Natural killer cell (primary cell): ENCODE measurements at regions not wholly inside any gene's neighbourhood (a gene's known extent, or its start where the extent isn't known, plus 50 kb on each side); places are given as distances from the start of the nearest gene placed in this dataset.

Source experiments
- ATAC-seq, 3 donors: fragments of 150-1000 bp in 2 of 3; fragments of 200-7000 bp in 1 of 3; cut with Tn5 transposase; 1 replicate in 1 of 3; 2 replicates in 2 of 3; pipeline ENCODE4 v1.10.0; 2021; ENCODE audit warnings: mild to moderate bottlenecking in 2 of 3, moderate library complexity in 2 of 3
- DNase-seq, 2 donors: peaks; one replicate each; pipeline versions ENCODE4 v3.0.0 to v3.0.0-alpha.2; 2013 to 2021; ENCODE audit warnings: mixed read lengths in 1 of 2
- H3K27ac ChIP-seq: one replicate; pipeline ENCODE4 v1.5.1; 2013; ENCODE audit warnings: mild to moderate bottlenecking, low read length
- H3K27me3 ChIP-seq: one replicate; pipeline ENCODE4 v1.6.1; 2013; ENCODE audit warnings: low read length; ENCODE audit not compliant: control insufficient read depth, insufficient read depth
- H3K36me3 ChIP-seq: one replicate; pipeline ENCODE4 v1.6.1; 2013; ENCODE audit warnings: low read length; ENCODE audit not compliant: control insufficient read depth, insufficient read depth
- H3K4me1 ChIP-seq: one replicate; pipeline ENCODE4 v1.6.1; 2013; ENCODE audit warnings: low read length; ENCODE audit not compliant: control insufficient read depth, insufficient read depth
- H3K4me3 ChIP-seq: one replicate; pipeline ENCODE4 v1.5.1; 2013; ENCODE audit warnings: low read length
- H3K9me3 ChIP-seq: one replicate; pipeline ENCODE4 v1.6.1; 2013; ENCODE audit warnings: low read length; ENCODE audit not compliant: control insufficient read depth, insufficient read depth
- H3K27ac Mint-ChIP-seq, 2 donors: one replicate each; pipeline ENCODE4 v1.8.0; 2022; ENCODE audit warnings: mild to moderate bottlenecking in 2 of 2, mixed read lengths in 2 of 2, moderate library complexity in 1 of 2
- H3K27me3 Mint-ChIP-seq, 2 donors: one replicate each; pipeline ENCODE4 v1.8.0; 2022; ENCODE audit warnings: low read depth in 2 of 2, mixed read lengths in 2 of 2
- H3K36me3 Mint-ChIP-seq: one replicate; pipeline ENCODE4 v1.8.0; 2022; ENCODE audit warnings: mixed read lengths
- H3K4me1 Mint-ChIP-seq, 2 donors: one replicate each; pipeline ENCODE4 v1.8.0; 2022; ENCODE audit warnings: mixed read lengths in 2 of 2
- H3K4me3 Mint-ChIP-seq: one replicate; pipeline ENCODE4 v1.8.0; 2022; ENCODE audit warnings: mild to moderate bottlenecking, moderate library complexity, mixed read lengths
- H3K9me3 Mint-ChIP-seq, 2 donors: one replicate each; pipeline ENCODE4 v1.8.0; 2022; ENCODE audit warnings: mixed read lengths in 2 of 2
- WGBS: methylation state at CpG from one replicate; pipeline ENCODE4 v1.1.7; 2013; ENCODE audit warnings: missing lambda C conversion rate; ENCODE audit not compliant: insufficient coverage; 5-methylcytosine and 5-hydroxymethylcytosine counted together
- intact Hi-C: fragments of 100-400 bp; cut with micrococcal nuclease; formaldehyde crosslinking; loops from one replicate; pipeline ENCODE4 v1.14.2; 2022
- TF ChIP-seq, protein P1 (sequence below): fragments of 200-600 bp; IDR thresholded peaks from one replicate; pipeline ENCODE4 v1.8.0; 2022; ENCODE audit warnings: antibody characterized with exemption

DNA sequence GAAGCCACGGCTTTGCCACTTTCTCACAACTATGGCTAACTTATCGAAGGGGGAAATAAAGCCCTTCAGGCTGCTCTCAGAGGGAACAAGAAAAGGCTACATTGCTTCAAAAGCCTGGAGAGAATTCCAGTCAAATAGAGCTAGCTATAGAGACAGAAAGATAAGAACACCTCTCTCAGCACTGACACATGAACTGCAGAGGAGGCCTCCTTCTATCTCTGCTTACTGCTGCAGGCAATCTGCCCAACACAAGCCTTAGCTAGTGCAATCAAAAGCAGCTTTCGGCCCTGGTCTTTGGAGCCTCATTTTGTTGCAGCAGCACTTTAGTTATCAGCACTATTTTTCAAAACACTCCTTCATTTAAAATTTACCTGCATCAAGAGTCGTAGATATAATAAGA is 118.4 kb upstream of the ROBO1 start:
- H3K27me3 Mint-ChIP-seq, result no peaks in the 10 kb centered on the region
- peaks cover 5% of the 10 kb centered on the region for H3K36me3 Mint-ChIP-seq
- no peak overlapping the region for H3K4me3 Mint-ChIP-seq
- peaks cover 8% of the 10 kb centered on the region for H3K9me3 ChIP-seq
- WGBS, result 79% methylated on average over 3 of the region's 4 CpGs
- no peaks in the 10 kb centered on the region for H3K36me3 ChIP-seq
- no peak for ATAC-seq
- peaks cover 3 to 14% of the 10 kb centered on the region in 2 donors for H3K9me3 Mint-ChIP-seq
- no peak overlapping the region for H3K27ac Mint-ChIP-seq
- no peak for DNase-seq
- no peaks in the 10 kb centered on the region for H3K4me1 ChIP-seq
- TF ChIP-seq, protein P1, sequence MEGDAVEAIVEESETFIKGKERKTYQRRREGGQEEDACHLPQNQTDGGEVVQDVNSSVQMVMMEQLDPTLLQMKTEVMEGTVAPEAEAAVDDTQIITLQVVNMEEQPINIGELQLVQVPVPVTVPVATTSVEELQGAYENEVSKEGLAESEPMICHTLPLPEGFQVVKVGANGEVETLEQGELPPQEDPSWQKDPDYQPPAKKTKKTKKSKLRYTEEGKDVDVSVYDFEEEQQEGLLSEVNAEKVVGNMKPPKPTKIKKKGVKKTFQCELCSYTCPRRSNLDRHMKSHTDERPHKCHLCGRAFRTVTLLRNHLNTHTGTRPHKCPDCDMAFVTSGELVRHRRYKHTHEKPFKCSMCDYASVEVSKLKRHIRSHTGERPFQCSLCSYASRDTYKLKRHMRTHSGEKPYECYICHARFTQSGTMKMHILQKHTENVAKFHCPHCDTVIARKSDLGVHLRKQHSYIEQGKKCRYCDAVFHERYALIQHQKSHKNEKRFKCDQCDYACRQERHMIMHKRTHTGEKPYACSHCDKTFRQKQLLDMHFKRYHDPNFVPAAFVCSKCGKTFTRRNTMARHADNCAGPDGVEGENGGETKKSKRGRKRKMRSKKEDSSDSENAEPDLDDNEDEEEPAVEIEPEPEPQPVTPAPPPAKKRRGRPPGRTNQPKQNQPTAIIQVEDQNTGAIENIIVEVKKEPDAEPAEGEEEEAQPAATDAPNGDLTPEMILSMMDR, result no peak
- no peaks in the 10 kb centered on the region for H3K4me1 Mint-ChIP-seq
- intact Hi-C loops, result no loop called here
- no peak overlapping the region for H3K4me3 ChIP-seq
- H3K27ac ChIP-seq, result no peak overlapping the region
- no peaks in the 10 kb centered on the region for H3K27me3 ChIP-seq

GRCh38 chr3:79885407-79885806 is 117.6 kb upstream of the ROBO1 start:
- Histone ChIP-seq H3K36me3 (no peaks in the 10 kb centered on the region), H3K4me3 (no peak overlapping the region), H3K27me3 (no peaks in the 10 kb centered on the region), H3K4me1 (no peaks in the 10 kb centered on the region), H3K9me3 (peaks cover 8% of the 10 kb centered on the region), H3K27ac (no peak overlapping the region)
- 62% methylated on average over 4 of the region's 4 CpGs for WGBS
- Mint-ChIP-seq H3K27me3 (no peaks in the 10 kb centered on the region), H3K9me3 (peaks cover 7 to 18% of the 10 kb centered on the region in 2 donors), H3K4me1 (no peaks in the 10 kb centered on the region), H3K27ac (no peak overlapping the region), H3K4me3 (no peak overlapping the region), H3K36me3 (peaks cover 5% of the 10 kb centered on the region)
- ATAC-seq (no peak), DNase-seq (no peak)
- TF ChIP-seq, protein P1, result no peak
- intact Hi-C loops, result no loop called here

GRCh38 chr3:79884354-79884753 is 116.6 kb upstream of the ROBO1 start:
- peaks cover 5% of the 10 kb centered on the region for H3K9me3 ChIP-seq
- no peak for ATAC-seq
- Mint-ChIP-seq H3K4me1 (no peaks in the 10 kb centered on the region), H3K27me3 (no peaks in the 10 kb centered on the region), H3K4me3 (no peak overlapping the region), H3K9me3 (peaks cover 7 to 15% of the 10 kb centered on the region in 2 donors), H3K27ac (no peak overlapping the region), H3K36me3 (peaks cover 5% of the 10 kb centered on the region)
- no peaks in the 10 kb centered on the region for H3K4me1 ChIP-seq
- WGBS, result 73% methylated on average over 2 of the region's 3 CpGs
- no peaks in the 10 kb centered on the region for H3K36me3 ChIP-seq
- TF ChIP-seq, protein P1, result no peak
- H3K4me3 ChIP-seq, result no peak overlapping the region
- no peaks in the 10 kb centered on the region for H3K27me3 ChIP-seq
- DNase-seq, result no peak
- H3K27ac ChIP-seq, result no peak overlapping the region
- intact Hi-C loops, result no loop called here

DNA sequence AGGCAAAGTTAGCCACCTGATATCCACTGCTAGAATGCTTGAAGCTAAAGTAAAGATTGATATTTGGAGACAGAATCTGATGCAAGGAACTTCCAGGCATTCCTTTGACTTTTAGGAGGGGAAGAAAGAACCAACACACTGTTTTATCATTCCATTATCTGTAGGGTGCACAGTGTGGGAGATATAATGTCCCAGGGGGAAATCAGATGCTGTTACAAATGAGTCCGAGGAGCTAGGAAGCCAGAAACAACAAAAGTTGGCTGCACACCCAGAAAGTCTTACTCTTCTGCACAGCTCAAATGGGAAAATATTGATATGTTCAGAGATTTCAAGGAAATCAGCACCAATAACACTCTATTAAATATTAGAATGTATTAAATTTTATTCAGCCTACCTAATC is 113.6 kb upstream of the ROBO1 start:
- H3K4me1 ChIP-seq, result no peaks in the 10 kb centered on the region
- WGBS, result 83% methylated on average over 1 of the region's 1 CpG
- peaks cover 9 to 19% of the 10 kb centered on the region in 2 donors for H3K9me3 Mint-ChIP-seq

More for the DNA sequence above, 113.6 kb upstream of the ROBO1 start:
- no peaks in the 10 kb centered on the region for H3K27me3 ChIP-seq
- no peak overlapping the region for H3K27ac Mint-ChIP-seq
- intact Hi-C loops, result no loop called here
- H3K36me3 Mint-ChIP-seq, result peaks cover 5% of the 10 kb centered on the region
- no peaks in the 10 kb centered on the region for H3K36me3 ChIP-seq
- no peaks in the 10 kb centered on the region for H3K27me3 Mint-ChIP-seq
- no peak overlapping the region for H3K4me3 ChIP-seq
- TF ChIP-seq, protein P1, result no peak
- peaks cover 10% of the 10 kb centered on the region for H3K9me3 ChIP-seq
- H3K4me3 Mint-ChIP-seq, result no peak overlapping the region
- DNase-seq (no peak), ATAC-seq (no peak)
- H3K27ac ChIP-seq, result no peak overlapping the region
- H3K4me1 Mint-ChIP-seq, result no peaks in the 10 kb centered on the region
